HG02610 (cell line): ENCODE measurements at regions not wholly inside any gene's neighbourhood (a gene's known extent, or its start where the extent isn't known, plus 50 kb on each side); places are given as distances from the start of the nearest gene placed in this dataset.

ENCODE experiments used
- ATAC-seq: cut with Tn5 transposase; IDR thresholded peaks from one replicate; pipeline ENCODE4 v1.9.1; 2021; ENCODE audit warnings: mild to moderate bottlenecking, moderate library complexity; ENCODE audit not compliant: unreplicated experiment

- ATAC-seq, result no peak
These were observed 78.1 kb upstream of the SLC38A11 start for GRCh38 chr2:165033402-165033801.

- ATAC-seq, result no peak
These were observed 77.2 kb upstream of the SLC38A11 start for GRCh38 chr2:165032559-165032958.

GRCh38 chr2:165024199-165024598, 68.9 kb upstream of the SLC38A11 start:
- no peak for ATAC-seq

GRCh38 chr2:165022781-165023180, 67.5 kb upstream of the SLC38A11 start:
- no peak for ATAC-seq

GRCh38 chr2:165017966-165018596, 62.8 kb upstream of the SLC38A11 start:
- no peak for ATAC-seq

GRCh38 chr2:165016772-165017411, 61.6 kb upstream of the SLC38A11 start:
- peak; percentile 60 for ATAC-seq

GRCh38 chr2:165015052-165015642, 59.8 kb upstream of the SLC38A11 start:
- ATAC-seq, result peak; percentile 79

- ATAC-seq, result peak; percentile 35
These were observed 58.8 kb upstream of the SLC38A11 start for GRCh38 chr2:165013944-165014619.

GRCh38 chr2:165011199-165011598, 55.9 kb upstream of the SLC38A11 start:
- ATAC-seq, result no peak

GRCh38 chr2:165010556-165010955, 55.2 kb upstream of the SLC38A11 start:
- ATAC-seq, result no peak

- ATAC-seq, result no peak
These were observed 54.1 kb upstream of the SLC38A11 start for GRCh38 chr2:165009466-165009865.

GRCh38 chr2:165008730-165009315, 53.5 kb upstream of the SLC38A11 start:
- no peak for ATAC-seq

GRCh38 chr2:165007161-165007744, 51.9 kb upstream of the SLC38A11 start:
- no peak for ATAC-seq
